DOHH2 (cell line): ENCODE measurements at regions not wholly inside any gene's neighbourhood (a gene's known extent, or its start where the extent isn't known, plus 50 kb on each side); places are given as distances from the start of the nearest gene placed in this dataset.

Source experiments
- H3F3A ChIP-seq: fragments of 200-600 bp; sonication (generic), shearing (Covaris generic); 2 replicates; pipeline ENCODE4 v1.6.0; 2016; ENCODE audit warnings: antibody characterized with exemption, mild to moderate bottlenecking; ENCODE audit not compliant: control insufficient read depth, insufficient read depth
- H3K27ac ChIP-seq: fragments of 200-600 bp; sonication (generic); 2 replicates; pipeline ENCODE4 v1.5.1; 2014; ENCODE audit warnings: low read depth, mild to moderate bottlenecking, low read length, moderate library complexity
- H3K27me3 ChIP-seq: fragments of 200-600 bp; sonication (generic); 2 replicates; pipeline ENCODE4 v1.6.1; 2014; ENCODE audit warnings: mild to moderate bottlenecking, low read length, mixed read lengths; ENCODE audit not compliant: control insufficient read depth
- H3K36me3 ChIP-seq: fragments of 200-600 bp; sonication (generic); 2 replicates; pipeline ENCODE4 v1.6.1; 2014; ENCODE audit warnings: mild to moderate bottlenecking, low read length, moderate library complexity, mixed read lengths; ENCODE audit not compliant: control insufficient read depth
- H3K4me1 ChIP-seq: fragments of 200-600 bp; sonication (generic); 2 replicates; pipeline ENCODE4 v1.6.1; 2014; ENCODE audit warnings: mild to moderate bottlenecking, low read length, mixed read lengths; ENCODE audit not compliant: control insufficient read depth
- H3K4me2 ChIP-seq: fragments of 200-600 bp; sonication (generic); 2 replicates; pipeline ENCODE4 v1.6.0; 2014; ENCODE audit warnings: mild to moderate bottlenecking, low read length, moderate library complexity
- H3K4me3 ChIP-seq: fragments of 200-600 bp; sonication (generic); 2 replicates; pipeline ENCODE4 v1.5.1; 2014; ENCODE audit warnings: mild to moderate bottlenecking, low read length, mixed read lengths
- H3K79me2 ChIP-seq: fragments of 200-600 bp; sonication (generic); 2 replicates; pipeline ENCODE4 v1.6.1; 2014; ENCODE audit warnings: mild to moderate bottlenecking, low read length, mixed read lengths; ENCODE audit not compliant: control insufficient read depth
- H3K9me2 ChIP-seq: fragments of 200-600 bp; sonication (generic); replicated peaks from 2 replicates; pipeline ENCODE4 v1.6.1; 2014; ENCODE audit warnings: mild to moderate bottlenecking, low read length, mixed read lengths; ENCODE audit not compliant: control insufficient read depth
- H3K9me3 ChIP-seq: fragments of 200-600 bp; sonication (generic); 2 replicates; pipeline ENCODE4 v1.6.1; 2014; ENCODE audit warnings: antibody characterized with exemption, low read length, mixed read lengths; ENCODE audit not compliant: control insufficient read depth, insufficient read depth
- H4K20me1 ChIP-seq: fragments of 200-600 bp; sonication (generic); 2 replicates; pipeline ENCODE4 v1.6.0; 2014; ENCODE audit warnings: low read depth, mild to moderate bottlenecking, antibody characterized with exemption, low read length, moderate library complexity; ENCODE audit not compliant: control insufficient read depth, insufficient read depth
- CTCF ChIP-seq: fragments of 200-600 bp; sonication (generic); IDR thresholded peaks from one replicate; pipeline ENCODE4 v1.5.1; 2014; ENCODE audit warnings: antibody characterized with exemption, mild to moderate bottlenecking, low read depth, low read length; ENCODE audit not compliant: poor library complexity, severe bottlenecking
- EZH2phosphoT487 ChIP-seq: fragments of 200-600 bp; sonication (generic); IDR thresholded peaks from 2 replicates; pipeline ENCODE4 v1.6.1; 2017; ENCODE audit warnings: borderline replicate concordance, mild to moderate bottlenecking, antibody characterized with exemption, low read length, moderate library complexity, mixed read lengths

- H3K9me3 ChIP-seq = no peaks in the 10 kb centered on the region
- H3K36me3 ChIP-seq = no peaks in the 10 kb centered on the region
- H3F3A ChIP-seq = no peaks in the 10 kb centered on the region
- no peaks in the 10 kb centered on the region for H3K27me3 ChIP-seq
- H3K27ac ChIP-seq = no peak overlapping the region
- no peaks in the 10 kb centered on the region for H3K4me1 ChIP-seq
- no peaks in the 10 kb centered on the region for H3K79me2 ChIP-seq
- no peak overlapping the region for H3K4me3 ChIP-seq
- no peaks in the 10 kb centered on the region for H4K20me1 ChIP-seq
- no peak overlapping the region for H3K4me2 ChIP-seq
- TF ChIP-seq EZH2phosphoT487 = no peak
- TF ChIP-seq CTCF = no peak
- no peaks in the 10 kb centered on the region for H3K9me2 ChIP-seq
These were observed 1892.1 kb upstream of the SEL1L start for GRCh38 chr14:83425706-83426105.

- Histone ChIP-seq H3K27ac (no peak overlapping the region), H3K4me2 (no peak overlapping the region), H3K79me2 (no peaks in the 10 kb centered on the region), H3K4me1 (no peaks in the 10 kb centered on the region), H3K4me3 (no peak overlapping the region), H3K27me3 (no peaks in the 10 kb centered on the region), H3F3A (no peaks in the 10 kb centered on the region), H3K36me3 (no peaks in the 10 kb centered on the region), H4K20me1 (no peaks in the 10 kb centered on the region), H3K9me2 (no peaks in the 10 kb centered on the region), H3K9me3 (no peaks in the 10 kb centered on the region)
- TF ChIP-seq EZH2phosphoT487 (no peak), CTCF (no peak)
These were observed 1900.0 kb upstream of the SEL1L start for GRCh38 chr14:83433618-83434017.

- TF ChIP-seq CTCF (no peak), EZH2phosphoT487 (no peak)
- Histone ChIP-seq H3K27me3 (no peaks in the 10 kb centered on the region), H3K4me3 (no peak overlapping the region), H3K79me2 (no peaks in the 10 kb centered on the region), H3K9me3 (no peaks in the 10 kb centered on the region), H3F3A (no peaks in the 10 kb centered on the region), H3K4me2 (no peak overlapping the region), H3K9me2 (no peaks in the 10 kb centered on the region), H3K4me1 (no peaks in the 10 kb centered on the region), H4K20me1 (no peaks in the 10 kb centered on the region), H3K27ac (no peak overlapping the region), H3K36me3 (no peaks in the 10 kb centered on the region)
These were observed 1908.1 kb upstream of the SEL1L start for GRCh38 chr14:83441801-83442200.

GRCh38 chr14:83455561-83455960 is 1921.9 kb upstream of the SEL1L start:
- H3K9me3 ChIP-seq = peaks cover 11% of the 10 kb centered on the region; the same call in 1 of the 2 replicates

More at GRCh38 chr14:83455561-83455960, 1921.9 kb upstream of the SEL1L start:
- no peak overlapping the region for H3K4me3 ChIP-seq
- no peaks in the 10 kb centered on the region for H3K36me3 ChIP-seq
- no peaks in the 10 kb centered on the region for H3K9me2 ChIP-seq
- H3K79me2 ChIP-seq = no peaks in the 10 kb centered on the region
- no peaks in the 10 kb centered on the region for H3F3A ChIP-seq
- no peak overlapping the region for H3K4me2 ChIP-seq
- H3K4me1 ChIP-seq = no peaks in the 10 kb centered on the region
- no peak for TF ChIP-seq CTCF
- no peak for TF ChIP-seq EZH2phosphoT487
- no peaks in the 10 kb centered on the region for H3K27me3 ChIP-seq
- no peak overlapping the region for H3K27ac ChIP-seq
- H4K20me1 ChIP-seq = no peaks in the 10 kb centered on the region
